K562 (cell line): ENCODE measurements at regions not wholly inside any gene's neighbourhood (a gene's known extent, or its start where the extent isn't known, plus 50 kb on each side); places are given as distances from the start of the nearest gene placed in this dataset.

Experiments used
- ATAC-seq: fragments of 200-7000 bp; cut with Tn5 transposase; 3 replicates; pipeline ENCODE4 v1.9.1; 2020; ENCODE audit warnings: moderate library complexity
- BruUV-seq: library from RNA; stranded (reverse); fragments of 400-500 nt; replicated peaks from 2 replicates; lab custom pipeline; 2021; lab: Mats Ljungman, UMichigan
- CTCF ChIA-PET: fragments of 300-600 bp; formaldehyde crosslinking; extraction: SDS; loops from one replicate; lab custom pipeline; 2021; ENCODE audit warnings: low intra/inter-chr PET ratio; lab: Yijun Ruan, JAX
- POLR2A ChIA-PET: fragments of 300-600, 350-650 bp; sonication (Branson Sonifier 250); formaldehyde crosslinking; extraction: SDS; loops from one replicate; lab custom pipeline; 2021; ENCODE audit warnings: antibody characterized with exemption, inconsistent platforms; lab: Yijun Ruan, JAX
- DNase-seq, 4 experiments: peaks; one replicate each; pipeline versions ENCODE4 v3.0.0 to v3.0.0-alpha.2; 2011 to 2018; ENCODE audit warnings: low spot score in 3 of 4, mixed read lengths in 3 of 4; ENCODE audit errors: extremely low read depth in 1 of 4
- FAIRE-seq: peaks from 2 replicates; lab custom pipeline; 2011; peaks lifted over from hg19 to GRCh38; lab: Jason Lieb, UNC
- H2AFZ ChIP-seq: 2 replicates; pipeline ENCODE4 v1.6.0; 2011; ENCODE audit warnings: low read depth, low read length, control low read depth, inconsistent platforms
- H3K27ac ChIP-seq: fragments of 200-600 bp; 3 replicates; pipeline ENCODE4 v1.8.0; 2011; ENCODE audit warnings: low read depth, mild to moderate bottlenecking, control low read depth, inconsistent platforms, low read length, moderate library complexity, mixed read lengths; ENCODE audit errors: extremely low read depth
- H3K27me3 ChIP-seq, 2 experiments: fragments of 300-600 bp in 1 of 2; 2 replicates in 1 of 2; 3 replicates in 1 of 2; pipeline versions ENCODE4 v1.6.0 to v1.8.0; 2011; ENCODE audit warnings: inconsistent platforms in 2 of 2, low read length in 2 of 2, mild to moderate bottlenecking in 1 of 2, mixed read lengths in 1 of 2, moderate library complexity in 1 of 2; ENCODE audit not compliant: control insufficient read depth in 2 of 2, insufficient read depth in 2 of 2
- H3K36me3 ChIP-seq: fragments of 300-600 bp; 3 replicates; pipeline ENCODE4 v1.8.0; 2011; ENCODE audit warnings: mild to moderate bottlenecking, low read length, inconsistent platforms; ENCODE audit not compliant: control insufficient read depth, insufficient read depth
- H3K4me1 ChIP-seq, 2 experiments: fragments of 200-600 bp in 1 of 2; replicated peaks in 1 of 2; 2 replicates in 1 of 2; 3 replicates in 1 of 2; pipeline versions ENCODE4 v1.5.1 to v1.8.0; 2011; ENCODE audit warnings: inconsistent platforms in 2 of 2, low read length in 2 of 2, mild to moderate bottlenecking in 1 of 2, mixed read lengths in 1 of 2, moderate library complexity in 1 of 2; ENCODE audit not compliant: control insufficient read depth in 2 of 2, insufficient read depth in 2 of 2
- H3K4me2 ChIP-seq: 2 replicates; pipeline ENCODE4 v1.6.1; 2011; ENCODE audit warnings: low read length, control low read depth, inconsistent platforms, mixed read lengths; ENCODE audit not compliant: insufficient read depth
- H3K4me3 ChIP-seq: fragments of 200-600 bp; sonication (generic), shearing (Covaris generic); 2 replicates; pipeline ENCODE4 v1.5.1; 2016; ENCODE audit warnings: control low read depth, inconsistent platforms
- H3K79me2 ChIP-seq: fragments of 200-600 bp; 3 replicates; pipeline ENCODE4 v1.8.0; 2011; ENCODE audit warnings: low read length, inconsistent platforms; ENCODE audit not compliant: control insufficient read depth, insufficient read depth
- H3K9ac ChIP-seq, 2 experiments: 2 replicates each; pipeline versions ENCODE4 v1.6.0 to v1.6.1; 2011; ENCODE audit warnings: low read depth in 2 of 2, low read length in 2 of 2, control low read depth in 1 of 2, inconsistent platforms in 1 of 2, mild to moderate bottlenecking in 1 of 2, mixed read lengths in 1 of 2; ENCODE audit not compliant: insufficient read depth in 1 of 2
- H3K9me1 ChIP-seq: one replicate; pipeline ENCODE4 v1.6.0; 2011; ENCODE audit warnings: inconsistent platforms, mild to moderate bottlenecking, low read length, moderate library complexity; ENCODE audit not compliant: control insufficient read depth, insufficient read depth
- H3K9me3 ChIP-seq: replicated peaks from 2 replicates; pipeline ENCODE4 v1.5.1; 2011; ENCODE audit warnings: low read depth, low read length, inconsistent platforms; ENCODE audit not compliant: control insufficient read depth, insufficient read depth
- H4K20me1 ChIP-seq: replicated peaks from 2 replicates; pipeline ENCODE4 v1.6.1; 2011; ENCODE audit warnings: low read length, inconsistent platforms, mixed read lengths; ENCODE audit not compliant: control insufficient read depth, insufficient read depth
- CC2D1A ChIP-seq: fragments of 450-650 bp; IDR thresholded peaks from 2 replicates; pipeline ENCODE4 v1.6.1; 2017; ENCODE audit warnings: mild to moderate bottlenecking
- ETS2 ChIP-seq: IDR thresholded peaks from 2 replicates; pipeline ENCODE4 v1.6.1; 2016; ENCODE audit warnings: borderline replicate concordance, missing genetic modification characterization, mild to moderate bottlenecking, moderate library complexity, missing compliant biosample characterization; ENCODE audit not compliant: poor library complexity, severe bottlenecking
- GABPB1 ChIP-seq: sonication (generic); formaldehyde crosslinking; IDR thresholded peaks from 2 replicates; pipeline ENCODE4 v1.8.0; 2022; ENCODE audit warnings: mild to moderate bottlenecking, missing genetic modification reagents
- MECOM ChIP-seq: fragments of 250-450 bp; sonication (Bioruptor Pico); IDR thresholded peaks from 2 replicates; pipeline ENCODE4 v1.8.0; 2022; ENCODE audit warnings: inconsistent platforms
- RAD21 ChIP-seq, 2 experiments: fragments of 250-450 bp in 1 of 2; fragments of 450-650 bp in 1 of 2; sonication (Bioruptor Pico) in 1 of 2; formaldehyde crosslinking in 1 of 2; IDR thresholded peaks in 1 of 2; conservative IDR thresholded peaks in 1 of 2; 2 replicates each; pipeline versions ENCODE4 v1.4.0 to v1.8.0; 2020 to 2022; ENCODE audit warnings: mild to moderate bottlenecking in 2 of 2, moderate library complexity in 1 of 2
- RBM39 ChIP-seq: fragments of 200-400 bp; formaldehyde crosslinking; optimal IDR thresholded peaks from 2 replicates; pipeline ENCODE3; 2018; ENCODE audit warnings: low read depth, low read length
- SIN3B ChIP-seq: fragments of 450-650 bp; IDR thresholded peaks from 2 replicates; pipeline ENCODE4 v1.6.1; 2017; ENCODE audit warnings: low read depth, mild to moderate bottlenecking, moderate library complexity
- SRSF7 ChIP-seq: fragments of 200-400 bp; formaldehyde crosslinking; optimal IDR thresholded peaks from 2 replicates; pipeline ENCODE3; 2017; ENCODE audit warnings: mild to moderate bottlenecking, low read depth, low read length
- ZNF274 ChIP-seq: IDR thresholded peaks from 2 replicates; pipeline ENCODE4 v1.6.1; 2011; ENCODE audit warnings: low read depth, mild to moderate bottlenecking, low read length, moderate library complexity, borderline replicate concordance
- ZNF445 ChIP-seq: fragments of 250-450 bp; sonication (Bioruptor Pico); IDR thresholded peaks from 2 replicates; pipeline ENCODE4 v1.4.0; 2020; ENCODE audit warnings: low read depth, mild to moderate bottlenecking, moderate library complexity
- WGBS: fragments of 100-300 bp; shearing (Covaris generic); methylation state at CpG from one replicate; pipeline ENCODE4 v1.1.6; 2016; ENCODE audit warnings: low coverage, mixed read lengths; ENCODE audit not compliant: insufficient coverage; ENCODE audit errors: missing lambda C conversion rate; 5-methylcytosine and 5-hydroxymethylcytosine counted together
- in situ Hi-C: fragments of 300-500 bp; cut with MboI; formaldehyde crosslinking; loops from 4 replicates; pipeline ENCODE4 v1.15.0; 2018; ENCODE audit warnings: inconsistent platforms, mixed read lengths
- intact Hi-C: fragments of 100-400 bp; cut with micrococcal nuclease; formaldehyde crosslinking; loops from 2 replicates; pipeline ENCODE4 v1.14.2; 2022
- TF ChIP-seq, protein P1 (sequence below): fragments of 450-650 bp; formaldehyde crosslinking; IDR thresholded peaks from 2 replicates; pipeline ENCODE4 v1.4.0; 2020; ENCODE audit warnings: mild to moderate bottlenecking, moderate library complexity
- TF ChIP-seq, protein P2 (sequence below): fragments of 150-350 bp; IDR thresholded peaks from 2 replicates; pipeline ENCODE4 v1.6.1; 2014; ENCODE audit warnings: low read depth, mild to moderate bottlenecking, low read length, borderline replicate concordance

DNA sequence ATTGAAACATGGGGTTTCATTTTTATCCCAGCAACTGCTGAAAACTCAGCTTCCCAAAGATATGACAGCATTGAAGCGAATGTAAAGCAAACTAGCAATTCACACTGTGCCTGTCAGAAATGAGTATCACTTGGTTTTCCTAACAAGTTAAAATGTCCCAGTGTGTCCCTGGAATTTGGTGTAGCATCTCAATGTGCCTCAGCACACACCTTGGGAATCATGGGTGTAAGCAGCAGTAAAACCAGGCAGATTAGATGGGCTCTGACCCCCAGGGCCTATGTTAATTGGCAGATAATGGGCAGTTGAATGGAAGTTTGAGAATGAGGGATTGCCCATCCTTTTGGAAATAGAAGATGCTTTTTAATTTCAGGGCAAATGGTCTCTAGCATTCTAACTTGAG, 784.9 kb upstream of the LRRC4C start:
- no peak for DNase-seq
- H3K9me3 ChIP-seq = no peaks in the 10 kb centered on the region
- no peaks in the 10 kb centered on the region for H3K36me3 ChIP-seq
- no peak overlapping the region for H2AFZ ChIP-seq
- H3K79me2 ChIP-seq = no peaks in the 10 kb centered on the region
- WGBS = no CpG with 5 or more reads among the region's 1 CpG
- no peak overlapping the region for H3K4me3 ChIP-seq
- no peak for FAIRE-seq
- H3K27me3 ChIP-seq = no peaks in the 10 kb centered on the region
- no peak overlapping the region for H3K27ac ChIP-seq
- TF ChIP-seq SRSF7 = no peak
- no peak for TF ChIP-seq RBM39
- TF ChIP-seq ETS2 (tag) = no peak
- no TSS peak for BruUV-seq
- no peaks in the 10 kb centered on the region for H3K9me1 ChIP-seq
- no peaks in the 10 kb centered on the region for H3K4me1 ChIP-seq
- no peak overlapping the region for H3K4me2 ChIP-seq
- H4K20me1 ChIP-seq = no peaks in the 10 kb centered on the region
- ChIA-PET POLR2A (interaction anchor here (0.5 kb wide), 1 partner anchor 104 kb away, joined by 4 read pairs; no protein-coding TSS in a partner anchor), CTCF (no interaction called here)
- intact Hi-C loops = no loop called here
- H3K9ac ChIP-seq = no peak overlapping the region
- in situ Hi-C loops = no loop called here
- no peak for ATAC-seq

DNA sequence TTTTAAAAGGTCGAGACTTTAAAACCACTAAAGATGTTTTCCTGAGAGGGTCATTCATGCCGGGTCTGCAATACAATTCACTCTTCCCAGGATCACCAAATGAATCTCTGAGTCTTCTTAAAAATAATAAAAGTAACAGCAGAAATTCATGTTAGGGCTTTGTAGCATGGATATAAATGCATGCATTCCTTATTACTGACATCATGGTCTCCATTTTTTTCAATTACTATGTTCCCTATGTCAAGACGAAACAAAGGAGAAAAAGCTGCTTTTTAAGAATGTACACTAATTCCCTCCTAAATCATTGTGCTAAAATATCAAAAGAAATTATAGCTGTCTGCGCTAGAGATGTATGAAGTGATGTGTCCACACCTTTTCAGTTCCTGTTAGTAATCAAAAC, 789.9 kb upstream of the LRRC4C start:
- CTCF ChIA-PET = no interaction called here
- BruUV-seq = no TSS peak
- DNase-seq (no peak), FAIRE-seq (no peak), ATAC-seq (no peak)
- no peaks in the 10 kb centered on the region for H3K27me3 ChIP-seq
- no peaks in the 10 kb centered on the region for H3K9me1 ChIP-seq
- no peaks in the 10 kb centered on the region for H3K79me2 ChIP-seq
- intact Hi-C loops = no loop called here
- in situ Hi-C loops = no loop called here
- H3K4me1 ChIP-seq = no peaks in the 10 kb centered on the region
- no peak overlapping the region for H3K9ac ChIP-seq
- no peak overlapping the region for H3K4me3 ChIP-seq
- no peak overlapping the region for H2AFZ ChIP-seq
- H3K4me2 ChIP-seq = no peak overlapping the region
- H3K36me3 ChIP-seq = no peaks in the 10 kb centered on the region
- TF ChIP-seq RAD21 (CRISPR knock-in tag; conservative IDR thresholded peaks at IDR 0.05 in 1 of 2, IDR thresholded peaks at IDR 0.05 in 1 of 2) (no peak), ZNF445 (CRISPR knock-in tag) (no peak), SIN3B (no peak), ZNF274 (no peak), CC2D1A (no peak), GABPB1 (no peak), MECOM (CRISPR knock-in tag) (no peak)
- TF ChIP-seq, protein P1, sequence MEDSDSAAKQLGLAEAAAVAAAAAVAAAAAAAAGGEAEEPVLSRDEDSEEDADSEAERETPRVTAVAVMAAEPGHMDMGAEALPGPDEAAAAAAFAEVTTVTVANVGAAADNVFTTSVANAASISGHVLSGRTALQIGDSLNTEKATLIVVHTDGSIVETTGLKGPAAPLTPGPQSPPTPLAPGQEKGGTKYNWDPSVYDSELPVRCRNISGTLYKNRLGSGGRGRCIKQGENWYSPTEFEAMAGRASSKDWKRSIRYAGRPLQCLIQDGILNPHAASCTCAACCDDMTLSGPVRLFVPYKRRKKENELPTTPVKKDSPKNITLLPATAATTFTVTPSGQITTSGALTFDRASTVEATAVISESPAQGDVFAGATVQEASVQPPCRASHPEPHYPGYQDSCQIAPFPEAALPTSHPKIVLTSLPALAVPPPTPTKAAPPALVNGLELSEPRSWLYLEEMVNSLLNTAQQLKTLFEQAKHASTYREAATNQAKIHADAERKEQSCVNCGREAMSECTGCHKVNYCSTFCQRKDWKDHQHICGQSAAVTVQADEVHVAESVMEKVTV = no peak
- TF ChIP-seq, protein P2, sequence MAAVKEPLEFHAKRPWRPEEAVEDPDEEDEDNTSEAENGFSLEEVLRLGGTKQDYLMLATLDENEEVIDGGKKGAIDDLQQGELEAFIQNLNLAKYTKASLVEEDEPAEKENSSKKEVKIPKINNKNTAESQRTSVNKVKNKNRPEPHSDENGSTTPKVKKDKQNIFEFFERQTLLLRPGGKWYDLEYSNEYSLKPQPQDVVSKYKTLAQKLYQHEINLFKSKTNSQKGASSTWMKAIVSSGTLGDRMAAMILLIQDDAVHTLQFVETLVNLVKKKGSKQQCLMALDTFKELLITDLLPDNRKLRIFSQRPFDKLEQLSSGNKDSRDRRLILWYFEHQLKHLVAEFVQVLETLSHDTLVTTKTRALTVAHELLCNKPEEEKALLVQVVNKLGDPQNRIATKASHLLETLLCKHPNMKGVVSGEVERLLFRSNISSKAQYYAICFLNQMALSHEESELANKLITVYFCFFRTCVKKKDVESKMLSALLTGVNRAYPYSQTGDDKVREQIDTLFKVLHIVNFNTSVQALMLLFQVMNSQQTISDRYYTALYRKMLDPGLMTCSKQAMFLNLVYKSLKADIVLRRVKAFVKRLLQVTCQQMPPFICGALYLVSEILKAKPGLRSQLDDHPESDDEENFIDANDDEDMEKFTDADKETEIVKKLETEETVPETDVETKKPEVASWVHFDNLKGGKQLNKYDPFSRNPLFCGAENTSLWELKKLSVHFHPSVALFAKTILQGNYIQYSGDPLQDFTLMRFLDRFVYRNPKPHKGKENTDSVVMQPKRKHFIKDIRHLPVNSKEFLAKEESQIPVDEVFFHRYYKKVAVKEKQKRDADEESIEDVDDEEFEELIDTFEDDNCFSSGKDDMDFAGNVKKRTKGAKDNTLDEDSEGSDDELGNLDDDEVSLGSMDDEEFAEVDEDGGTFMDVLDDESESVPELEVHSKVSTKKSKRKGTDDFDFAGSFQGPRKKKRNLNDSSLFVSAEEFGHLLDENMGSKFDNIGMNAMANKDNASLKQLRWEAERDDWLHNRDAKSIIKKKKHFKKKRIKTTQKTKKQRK = no peak
- H3K27ac ChIP-seq = no peak overlapping the region
- no peaks in the 10 kb centered on the region for H3K9me3 ChIP-seq
- POLR2A ChIA-PET = no interaction called here
- H4K20me1 ChIP-seq = no peaks in the 10 kb centered on the region
- WGBS = 1% methylated on average over 4 of the region's 4 CpGs
